HepG2 (cell line): ENCODE measurements at regions not wholly inside any gene's neighbourhood (a gene's known extent, or its start where the extent isn't known, plus 50 kb on each side); places are given as distances from the start of the nearest gene placed in this dataset.

Experiments used
- ATAC-seq: fragments of 200-7000 bp; cut with Tn5 transposase; 3 replicates; pipeline ENCODE4 v1.9.1; 2020; ENCODE audit warnings: mild to moderate bottlenecking, moderate library complexity
- BruUV-seq: library from RNA; stranded (reverse); fragments of 400-500 nt; replicated peaks from 2 replicates; lab custom pipeline; 2021; lab: Mats Ljungman, UMichigan
- CTCF ChIA-PET: fragments of 300-600 bp; formaldehyde crosslinking; extraction: SDS; loops from one replicate; lab custom pipeline; 2021; ENCODE audit warnings: low total read pairs, inconsistent platforms, low intra/inter-chr PET ratio; lab: Yijun Ruan, JAX
- POLR2A ChIA-PET: fragments of 350-600 bp; sonication (Branson Sonifier 250); formaldehyde crosslinking; loops from one replicate; lab custom pipeline; 2020; ENCODE audit warnings: antibody characterized with exemption, inconsistent platforms; lab: Yijun Ruan, JAX
- DNase-seq: peaks from one replicate; pipeline ENCODE4 v3.0.0-alpha.2; 2015; ENCODE audit warnings: low spot score
- FAIRE-seq: peaks from 3 replicates; lab custom pipeline; 2011; peaks lifted over from hg19 to GRCh38; lab: Jason Lieb, UNC
- H2AFZ ChIP-seq: one replicate; pipeline ENCODE4 v1.6.1; 2011; ENCODE audit warnings: low read length, inconsistent platforms
- H3K27ac ChIP-seq: fragments of 300-600 bp; 3 replicates; pipeline ENCODE4 v1.8.0; 2011; ENCODE audit warnings: mixed run types, mild to moderate bottlenecking, mixed read lengths, low read length, inconsistent platforms; ENCODE audit not compliant: insufficient read depth; ENCODE audit errors: extremely low read length
- H3K27me3 ChIP-seq, 2 experiments: fragments of 200-600 bp in 1 of 2; 2 replicates in 1 of 2; 3 replicates in 1 of 2; pipeline versions ENCODE4 v1.6.0 to v1.8.0; 2011; ENCODE audit warnings: low read length in 2 of 2, mild to moderate bottlenecking in 2 of 2, moderate library complexity in 2 of 2, inconsistent platforms in 1 of 2; ENCODE audit not compliant: insufficient read depth in 2 of 2, control insufficient read depth in 1 of 2
- H3K36me3 ChIP-seq, 2 experiments: fragments of 200-600 bp in 1 of 2; replicated peaks in 1 of 2; 2 replicates in 1 of 2; 3 replicates in 1 of 2; pipeline versions ENCODE4 v1.5.1 to v1.8.0; 2011; ENCODE audit warnings: low read length in 2 of 2, inconsistent platforms in 1 of 2; ENCODE audit not compliant: insufficient read depth in 2 of 2, control insufficient read depth in 1 of 2
- H3K4me1 ChIP-seq: 2 replicates; pipeline ENCODE4 v1.5.1; 2012; ENCODE audit warnings: low read length, inconsistent platforms; ENCODE audit not compliant: insufficient read depth
- H3K4me2 ChIP-seq: 2 replicates; pipeline ENCODE4 v1.6.0; 2011; ENCODE audit warnings: low read depth, low read length, inconsistent platforms
- H3K4me3 ChIP-seq, 3 experiments: fragments of 200-600 bp in 1 of 3; sonication (generic), shearing (Covaris generic) in 1 of 3; replicated peaks in 1 of 3; 2 replicates each; pipeline ENCODE4 v1.5.1; 2011 to 2016; ENCODE audit warnings: low read length in 3 of 3, inconsistent platforms in 2 of 3, low read depth in 2 of 3, mild to moderate bottlenecking in 2 of 3, control low read depth in 1 of 3, mixed read lengths in 1 of 3; ENCODE audit not compliant: insufficient read depth in 1 of 3
- H3K79me2 ChIP-seq: one replicate; pipeline ENCODE4 v1.6.1; 2011; ENCODE audit warnings: low read length, inconsistent platforms; ENCODE audit not compliant: insufficient read depth
- H3K9ac ChIP-seq: 2 replicates; pipeline ENCODE4 v1.6.0; 2011; ENCODE audit warnings: mild to moderate bottlenecking, low read depth, low read length, inconsistent platforms; ENCODE audit not compliant: insufficient read depth
- H3K9me3 ChIP-seq: 2 replicates; pipeline ENCODE4 v1.5.1; 2012; ENCODE audit warnings: mild to moderate bottlenecking, low read length
- H4K20me1 ChIP-seq: 2 replicates; pipeline ENCODE4 v1.6.0; 2011; ENCODE audit warnings: inconsistent platforms, mild to moderate bottlenecking, low read length, moderate library complexity; ENCODE audit not compliant: insufficient read depth
- CAMTA2 ChIP-seq: sonication (generic); formaldehyde crosslinking; IDR thresholded peaks from 2 replicates; pipeline ENCODE4 v1.4.0; 2020; ENCODE audit warnings: mild to moderate bottlenecking, missing genetic modification reagents, borderline replicate concordance
- HMG20A ChIP-seq: IDR thresholded peaks from 2 replicates; pipeline ENCODE4 v1.6.1; 2016; ENCODE audit warnings: borderline replicate concordance
- HMGXB3 ChIP-seq: sonication (generic); formaldehyde crosslinking; IDR thresholded peaks from 2 replicates; pipeline ENCODE4 v1.4.0; 2020; ENCODE audit warnings: missing genetic modification reagents, borderline replicate concordance
- HOXD1 ChIP-seq: sonication (generic); formaldehyde crosslinking; IDR thresholded peaks from 2 replicates; pipeline ENCODE4 v1.5.0; 2020; ENCODE audit warnings: missing genetic modification reagents
- JUND ChIP-seq: sonication (generic); formaldehyde crosslinking; IDR thresholded peaks from 2 replicates; pipeline ENCODE4 v1.8.0; 2022; ENCODE audit warnings: mild to moderate bottlenecking, missing genetic modification reagents
- MTA3 ChIP-seq: sonication (generic); formaldehyde crosslinking; IDR thresholded peaks from 2 replicates; pipeline ENCODE4 v1.4.0; 2020; ENCODE audit warnings: missing genetic modification reagents
- NFE2L2 ChIP-seq: fragments of 150-350 bp; IDR thresholded peaks from 2 replicates; pipeline ENCODE4 v1.6.1; 2014; ENCODE audit warnings: low read length
- NRL ChIP-seq: sonication (generic); formaldehyde crosslinking; IDR thresholded peaks from 2 replicates; pipeline ENCODE4 v1.5.0; 2020; ENCODE audit warnings: missing genetic modification reagents, mild to moderate bottlenecking, moderate library complexity, borderline replicate concordance
- TAF15 ChIP-seq: fragments of 200-400 bp; formaldehyde crosslinking; IDR thresholded peaks from one replicate; pipeline ENCODE4 v1.6.1; 2018; ENCODE audit warnings: mild to moderate bottlenecking, low read depth, low read length; ENCODE audit not compliant: poor library complexity, severe bottlenecking
- U2AF1 ChIP-seq: fragments of 200-400 bp; formaldehyde crosslinking; optimal IDR thresholded peaks from 2 replicates; pipeline ENCODE3; 2017; ENCODE audit warnings: mild to moderate bottlenecking, low read depth, low read length
- ZNF124 ChIP-seq: sonication (generic); formaldehyde crosslinking; IDR thresholded peaks from 2 replicates; pipeline ENCODE4 v1.4.0; 2020; ENCODE audit warnings: missing genetic modification reagents
- ZNF160 ChIP-seq: sonication (generic); formaldehyde crosslinking; IDR thresholded peaks from 2 replicates; pipeline ENCODE4 v1.8.0; 2022; ENCODE audit warnings: mild to moderate bottlenecking, inconsistent platforms, missing genetic modification reagents
- ZNF24 ChIP-seq: fragments of 450-650 bp; IDR thresholded peaks from 2 replicates; pipeline ENCODE4 v1.6.1; 2017; ENCODE audit warnings: antibody characterized with exemption, mild to moderate bottlenecking
- ZNF44 ChIP-seq: sonication (generic); formaldehyde crosslinking; IDR thresholded peaks from 2 replicates; pipeline ENCODE4 v1.5.1; 2020; ENCODE audit warnings: mild to moderate bottlenecking, missing genetic modification reagents
- ZNF567 ChIP-seq: sonication (generic); formaldehyde crosslinking; IDR thresholded peaks from 2 replicates; pipeline ENCODE4 v1.8.1; 2023; ENCODE audit warnings: mild to moderate bottlenecking, missing genetic modification reagents, borderline replicate concordance
- ZNF619 ChIP-seq: sonication (generic); formaldehyde crosslinking; IDR thresholded peaks from 2 replicates; pipeline ENCODE4 v1.4.0; 2020; ENCODE audit warnings: mild to moderate bottlenecking, missing genetic modification reagents
- ZNF777 ChIP-seq: sonication (generic); formaldehyde crosslinking; IDR thresholded peaks from 2 replicates; pipeline ENCODE4 v1.4.0; 2020; ENCODE audit warnings: missing genetic modification reagents
- WGBS: methylation state at CpG from one replicate; pipeline ENCODE4 v1.1.6; 2017; ENCODE audit warnings: low lambda C conversion rate; 5-methylcytosine and 5-hydroxymethylcytosine counted together
- in situ Hi-C: cut with HindIII; loops from 2 replicates; pipeline ENCODE4 v1.10.0; 2017; ENCODE audit warnings: low pct_unique_long_range_greater_than_20kb; ENCODE audit not compliant: extremely low pct_ligation_motif_present
- intact Hi-C: fragments of 100-400 bp; cut with micrococcal nuclease; formaldehyde crosslinking; loops from one replicate; pipeline ENCODE4 v1.10.0; 2022; ENCODE audit not compliant: unreplicated experiment

GRCh38 chr2:118232796-118233195 lies 144.5 kb downstream of the INSIG2 start:
- no TSS peak for BruUV-seq
- in situ Hi-C loops: no loop called here
- peaks cover 0 to 9% of the 10 kb centered on the region in 2 experiments; a peak in 1 of 5 replicates for H3K27me3 ChIP-seq
- intact Hi-C loops: no loop called here
- H3K4me2 ChIP-seq: no peak overlapping the region
- TF ChIP-seq ZNF160 (CRISPR knock-in tag): no peak
- TF ChIP-seq ZNF44 (CRISPR knock-in tag): no peak
- no peak for TF ChIP-seq HMG20A (CRISPR knock-in tag)
- TF ChIP-seq JUND (CRISPR knock-in tag): no peak
- no peak for TF ChIP-seq MTA3
- TF ChIP-seq NFE2L2: no peak
- TF ChIP-seq TAF15: no peak
- TF ChIP-seq ZNF567 (CRISPR knock-in tag): no peak
- no peak overlapping the region for H2AFZ ChIP-seq
- CTCF ChIA-PET: no interaction called here
- no peaks in the 10 kb centered on the region for H3K79me2 ChIP-seq
- H3K36me3 ChIP-seq: no peaks in the 10 kb centered on the region
- POLR2A ChIA-PET: no interaction called here
- H4K20me1 ChIP-seq: no peaks in the 10 kb centered on the region
- 16% methylated on average over 9 of the region's 9 CpGs for WGBS
- H3K27ac ChIP-seq: no peak overlapping the region
- no peak for DNase-seq
- no peak overlapping the region for H3K4me3 ChIP-seq
- no peak for FAIRE-seq
- no peaks in the 10 kb centered on the region for H3K4me1 ChIP-seq
- ATAC-seq: no peak
- no peak overlapping the region for H3K9ac ChIP-seq
- no peaks in the 10 kb centered on the region for H3K9me3 ChIP-seq

GRCh38 chr2:118232391-118232790 lies 144.1 kb downstream of the INSIG2 start:
- Histone ChIP-seq H3K4me3 (no peak overlapping the region), H3K4me2 (no peak overlapping the region), H4K20me1 (no peaks in the 10 kb centered on the region), H3K27ac (no peak overlapping the region), H3K9ac (no peak overlapping the region), H3K36me3 (no peaks in the 10 kb centered on the region), H3K27me3 (peaks cover 0 to 9% of the 10 kb centered on the region in 2 experiments; a peak in 1 of 5 replicates), H3K79me2 (no peaks in the 10 kb centered on the region), H3K4me1 (no peaks in the 10 kb centered on the region), H2AFZ (no peak overlapping the region), H3K9me3 (no peaks in the 10 kb centered on the region)
- CTCF ChIA-PET: no interaction called here
- no peak for DNase-seq
- 10% methylated on average over 3 of the region's 3 CpGs for WGBS
- BruUV-seq: no TSS peak
- TF ChIP-seq ZNF124 (CRISPR knock-in tag) (no peak), ZNF619 (no peak), HOXD1 (CRISPR knock-in tag) (no peak), NRL (CRISPR knock-in tag) (no peak), ZNF24 (no peak), ZNF567 (CRISPR knock-in tag) (no peak), ZNF777 (CRISPR knock-in tag) (no peak), CAMTA2 (CRISPR knock-in tag) (no peak), HMGXB3 (CRISPR knock-in tag) (no peak), U2AF1 (no peak)
- no peak for ATAC-seq
- POLR2A ChIA-PET: no interaction called here
- FAIRE-seq: no peak
- in situ Hi-C loops (no loop called here), intact Hi-C loops (no loop called here)
